H9 (cell line): ENCODE measurements at regions not wholly inside any gene's neighbourhood (a gene's known extent, or its start where the extent isn't known, plus 50 kb on each side); places are given as distances from the start of the nearest gene placed in this dataset.

Source experiments
- DNase-seq: peaks from one replicate; pipeline ENCODE4 v3.0.0-alpha.2; 2017
- H2AFZ ChIP-seq: one replicate; pipeline ENCODE4 v1.6.1; 2013; ENCODE audit warnings: mild to moderate bottlenecking, low read length, control low read depth, moderate library complexity
- H2AK5ac ChIP-seq: 2 replicates; pipeline ENCODE4 v1.6.1; 2013; ENCODE audit warnings: low read length, control low read depth, mixed read lengths; ENCODE audit not compliant: insufficient read length
- H2BK120ac ChIP-seq: one replicate; pipeline ENCODE4 v1.6.1; 2013; ENCODE audit warnings: low read depth, mild to moderate bottlenecking, low read length, control low read depth, inconsistent platforms; ENCODE audit not compliant: poor library complexity, severe bottlenecking
- H2BK12ac ChIP-seq: 2 replicates; pipeline ENCODE4 v1.6.1; 2013; ENCODE audit warnings: low read length, control low read depth, mixed read lengths, low read depth; ENCODE audit not compliant: insufficient read length
- H2BK15ac ChIP-seq: 2 replicates; pipeline ENCODE4 v1.6.1; 2013; ENCODE audit warnings: low read depth, low read length, control low read depth
- H2BK20ac ChIP-seq: one replicate; pipeline ENCODE4 v1.6.1; 2013; ENCODE audit warnings: low read depth, mild to moderate bottlenecking, low read length, control low read depth, inconsistent platforms; ENCODE audit not compliant: poor library complexity, severe bottlenecking
- H2BK5ac ChIP-seq: 2 replicates; pipeline ENCODE4 v1.6.1; 2013; ENCODE audit warnings: low read length, control low read depth, mixed read lengths; ENCODE audit not compliant: insufficient read length
- H3K14ac ChIP-seq: 2 replicates; pipeline ENCODE4 v1.6.1; 2013; ENCODE audit warnings: low read length, control low read depth; ENCODE audit not compliant: insufficient read depth
- H3K18ac ChIP-seq: 2 replicates; pipeline ENCODE4 v1.6.1; 2013; ENCODE audit warnings: low read depth, mild to moderate bottlenecking, mixed read lengths, low read length, control low read depth; ENCODE audit not compliant: insufficient read length
- H3K23ac ChIP-seq: 2 replicates; pipeline ENCODE4 v1.6.1; 2013; ENCODE audit warnings: low read length, control low read depth, mixed read lengths, low read depth; ENCODE audit not compliant: insufficient read length
- H3K23me2 ChIP-seq: 2 replicates; pipeline ENCODE4 v1.6.1; 2013; ENCODE audit warnings: low read depth, mild to moderate bottlenecking, mixed read lengths, low read length, control low read depth; ENCODE audit not compliant: insufficient read length, poor library complexity, severe bottlenecking
- H3K27ac ChIP-seq: 2 replicates; pipeline ENCODE4 v1.5.1; 2013; ENCODE audit warnings: low read length, control low read depth, mixed read lengths, low read depth; ENCODE audit not compliant: insufficient read length
- H3K27me3 ChIP-seq: 2 replicates; pipeline ENCODE4 v1.6.1; 2013; ENCODE audit warnings: low read length, control low read depth, inconsistent platforms; ENCODE audit not compliant: insufficient read depth
- H3K4ac ChIP-seq: 2 replicates; pipeline ENCODE4 v1.6.1; 2013; ENCODE audit warnings: low read depth, mild to moderate bottlenecking, control low read depth, inconsistent platforms, low read length, moderate library complexity
- H3K4me1 ChIP-seq: 2 replicates; pipeline ENCODE4 v1.6.1; 2013; ENCODE audit warnings: low read length, control low read depth, inconsistent platforms; ENCODE audit not compliant: insufficient read depth
- H3K4me2 ChIP-seq: 2 replicates; pipeline ENCODE4 v1.6.1; 2013; ENCODE audit warnings: low read length, control low read depth, mixed read lengths; ENCODE audit not compliant: insufficient read length, insufficient read depth
- H3K56ac ChIP-seq: 2 replicates; pipeline ENCODE4 v1.6.1; 2013; ENCODE audit warnings: low read depth, mild to moderate bottlenecking, mixed read lengths, low read length, control low read depth; ENCODE audit not compliant: insufficient read length
- H3K79me1 ChIP-seq: 2 replicates; pipeline ENCODE4 v1.6.1; 2013; ENCODE audit warnings: low read depth, mild to moderate bottlenecking, moderate library complexity, low read length, control low read depth, inconsistent platforms; ENCODE audit not compliant: insufficient read depth, poor library complexity, severe bottlenecking
- H3K79me2 ChIP-seq: 2 replicates; pipeline ENCODE4 v1.6.1; 2013; ENCODE audit warnings: low read length, control low read depth, inconsistent platforms; ENCODE audit not compliant: insufficient read depth
- H3K9ac ChIP-seq: 2 replicates; pipeline ENCODE4 v1.6.1; 2013; ENCODE audit warnings: low read length, control low read depth, mixed read lengths; ENCODE audit not compliant: insufficient read length; ENCODE audit errors: extremely low read depth
- H3K9me3 ChIP-seq: one replicate; pipeline ENCODE4 v1.6.1; 2013; ENCODE audit warnings: low read depth, low read length, inconsistent platforms; ENCODE audit not compliant: control insufficient read depth
- H3T11ph ChIP-seq: one replicate; pipeline ENCODE4 v1.6.1; 2013; ENCODE audit warnings: mild to moderate bottlenecking, low read length, control low read depth, inconsistent platforms
- H4K20me1 ChIP-seq: one replicate; pipeline ENCODE4 v1.6.1; 2013; ENCODE audit not compliant: control insufficient read depth, insufficient read length, insufficient read depth
- H4K5ac ChIP-seq: 2 replicates; pipeline ENCODE4 v1.6.1; 2013; ENCODE audit warnings: low read depth, mild to moderate bottlenecking, mixed read lengths, low read length, control low read depth; ENCODE audit not compliant: insufficient read length
- H4K8ac ChIP-seq: replicated peaks from 2 replicates; pipeline ENCODE4 v1.6.1; 2013; ENCODE audit warnings: low read length, control low read depth, mixed read lengths, low read depth; ENCODE audit not compliant: insufficient read length
- H4K91ac ChIP-seq: 2 replicates; pipeline ENCODE4 v1.6.1; 2013; ENCODE audit warnings: low read depth, mild to moderate bottlenecking, moderate library complexity, mixed read lengths, low read length, control low read depth; ENCODE audit not compliant: insufficient read length
- H3K27ac Mint-ChIP-seq, 3 experiments: 2 replicates in 2 of 3; 3 replicates in 1 of 3; pipeline ENCODE4 v1.8.0; 2020 to 2021; ENCODE audit warnings: mixed read lengths in 3 of 3, mild to moderate bottlenecking in 1 of 3, moderate library complexity in 1 of 3
- H3K27me3 Mint-ChIP-seq: 2 replicates; pipeline ENCODE4 v1.8.0; 2021; ENCODE audit warnings: low read depth, mild to moderate bottlenecking, moderate library complexity, mixed read lengths
- H3K36me3 Mint-ChIP-seq, 3 experiments: 2 replicates in 2 of 3; 3 replicates in 1 of 3; pipeline ENCODE4 v1.8.0; 2020 to 2021; ENCODE audit warnings: low read depth in 3 of 3, mixed read lengths in 3 of 3; ENCODE audit not compliant: insufficient read depth in 1 of 3
- H3K4me1 Mint-ChIP-seq, 2 experiments: 2 replicates each; pipeline ENCODE4 v1.8.0; 2020; ENCODE audit warnings: mixed read lengths in 2 of 2
- H3K4me3 Mint-ChIP-seq, 2 experiments: 2 replicates in 1 of 2; 3 replicates in 1 of 2; pipeline ENCODE4 v1.8.0; 2020 to 2021; ENCODE audit warnings: mild to moderate bottlenecking in 2 of 2, mixed read lengths in 2 of 2, moderate library complexity in 1 of 2
- H3K9me3 Mint-ChIP-seq, 2 experiments: 2 replicates in 1 of 2; 3 replicates in 1 of 2; pipeline ENCODE4 v1.8.0; 2020; ENCODE audit warnings: mild to moderate bottlenecking in 2 of 2, mixed read lengths in 2 of 2, moderate library complexity in 1 of 2
- CTCF ChIP-seq: fragments of 200-600 bp; sonication (generic); conservative IDR thresholded peaks from 3 replicates; pipeline ENCODE4 v1.8.0; 2021; ENCODE audit warnings: antibody characterized with exemption, mild to moderate bottlenecking
- WGBS: extraction: QIAGEN DNeasy Blood & Tissue Kit; methylation state at CpG from one replicate; pipeline ENCODE4 v1.1.7; 2013; ENCODE audit warnings: missing lambda C conversion rate, low lambda C conversion rate, mixed read lengths; ENCODE audit not compliant: insufficient read length; ENCODE audit errors: extremely low coverage; 5-methylcytosine and 5-hydroxymethylcytosine counted together

GRCh38 chr5:176743136-176743861 lies 67.1 kb upstream of the UNC5A start:
- H2BK12ac ChIP-seq = no peak overlapping the region
- H3K27me3 ChIP-seq = no peaks in the 10 kb centered on the region; the same call in 1 of the 2 replicates
- no peaks in the 10 kb centered on the region for H3K9me3 ChIP-seq
- H2BK120ac ChIP-seq = no peak overlapping the region
- H2AK5ac ChIP-seq = no peak overlapping the region
- H3K14ac ChIP-seq = peak overlapping the region; percentile 70
- no peak overlapping the region for H2AFZ ChIP-seq
- H3K79me2 ChIP-seq = no peaks in the 10 kb centered on the region
- H3K23ac ChIP-seq = no peak overlapping the region
- Mint-ChIP-seq H3K4me1 (peaks cover 74 to 77% of the 10 kb centered on the region in 2 experiments), H3K27ac (no peak overlapping the region; a peak in 1 of 7 replicates), H3K4me3 (peak overlapping the region; percentile 60 to 70; a peak in 4 of 5 replicates), H3K36me3 (no peaks in the 10 kb centered on the region), H3K27me3 (peaks cover 52% of the 10 kb centered on the region), H3K9me3 (peaks cover 0 to 3% of the 10 kb centered on the region in 2 experiments; a peak in 2 of 5 replicates)
- no peak overlapping the region for H2BK15ac ChIP-seq
- H4K8ac ChIP-seq = no peak overlapping the region
- peaks cover 10% of the 10 kb centered on the region; the same call in 1 of the 2 replicates for H3K4me1 ChIP-seq
- H3K4me2 ChIP-seq = peak overlapping the region; percentile 56
- H3K56ac ChIP-seq = no peak overlapping the region
- no peaks in the 10 kb centered on the region for H4K20me1 ChIP-seq
- H3K27ac ChIP-seq = no peak overlapping the region
- peak overlapping the region; percentile 65 for H3K18ac ChIP-seq
- H3K9ac ChIP-seq = no peak overlapping the region
- no peak overlapping the region for H4K5ac ChIP-seq
- TF ChIP-seq CTCF = no peak
- H3K79me1 ChIP-seq = no peaks in the 10 kb centered on the region
- no peak overlapping the region for H3K4ac ChIP-seq
- H3T11ph ChIP-seq = no peak overlapping the region
- no peak overlapping the region for H2BK20ac ChIP-seq
- H3K23me2 ChIP-seq = peaks cover 3% of the 10 kb centered on the region
- WGBS = no CpG with 5 or more reads among the region's 54 CpGs
- no peak overlapping the region for H2BK5ac ChIP-seq
- peak; percentile 55 for DNase-seq
- no peak overlapping the region for H4K91ac ChIP-seq
